Karpas-422 (cell line): ENCODE measurements at regions not wholly inside any gene's neighbourhood (a gene's known extent, or its start where the extent isn't known, plus 50 kb on each side); places are given as distances from the start of the nearest gene placed in this dataset.
"Not testable (repeated sequence)": the region's sequence is repeated elsewhere in the genome, so short reads cannot be mapped to it uniquely, and the experiment has no call there.

Experiments used
- DNase-seq: peaks from one replicate; pipeline ENCODE4 v3.0.0-alpha.2; 2015
- H2AFZ ChIP-seq: fragments of 200-600 bp; sonication (generic); 2 replicates; pipeline ENCODE4 v1.6.1; 2014; ENCODE audit warnings: antibody characterized with exemption, low read length, mixed read lengths
- H3K27ac ChIP-seq: fragments of 200-600 bp; sonication (generic); 2 replicates; pipeline ENCODE4 v1.5.1; 2014; ENCODE audit warnings: mild to moderate bottlenecking, low read length, moderate library complexity
- H3K27me3 ChIP-seq: fragments of 200-600 bp; sonication (generic); 2 replicates; pipeline ENCODE4 v1.6.1; 2014; ENCODE audit warnings: low read length, mixed read lengths
- H3K36me3 ChIP-seq: fragments of 200-600 bp; sonication (generic); 2 replicates; pipeline ENCODE4 v1.6.1; 2014; ENCODE audit warnings: low read length, mixed read lengths; ENCODE audit not compliant: insufficient read depth
- H3K4me1 ChIP-seq: fragments of 200-600 bp; sonication (generic); 2 replicates; pipeline ENCODE4 v1.6.1; 2014; ENCODE audit warnings: mild to moderate bottlenecking, low read length, mixed read lengths
- H3K4me2 ChIP-seq: fragments of 200-600 bp; sonication (generic); 2 replicates; pipeline ENCODE4 v1.6.1; 2014; ENCODE audit warnings: low read length, low read depth, mild to moderate bottlenecking; ENCODE audit not compliant: poor library complexity, severe bottlenecking
- H3K4me3 ChIP-seq: fragments of 200-600 bp; sonication (generic); 2 replicates; pipeline ENCODE4 v1.5.1; 2014; ENCODE audit warnings: mild to moderate bottlenecking, antibody characterized with exemption, low read length, mixed read lengths
- H3K79me2 ChIP-seq: fragments of 200-600 bp; sonication (generic); 2 replicates; pipeline ENCODE4 v1.6.1; 2014; ENCODE audit warnings: mild to moderate bottlenecking, low read length, mixed read lengths
- H3K9ac ChIP-seq: fragments of 200-600 bp; sonication (generic); 2 replicates; pipeline ENCODE4 v1.6.0; 2014; ENCODE audit warnings: low read length
- H3K9me2 ChIP-seq: fragments of 200-600 bp; sonication (generic), shearing (Covaris generic); replicated peaks from 2 replicates; pipeline ENCODE4 v1.6.0; 2014; ENCODE audit warnings: mild to moderate bottlenecking, low read length, moderate library complexity; ENCODE audit not compliant: insufficient read depth
- H3K9me3 ChIP-seq: fragments of 300-700, 200-600 bp; sonication (generic); 2 replicates; pipeline ENCODE4 v1.6.1; 2014; ENCODE audit warnings: low read length, mixed read lengths
- H4K20me1 ChIP-seq: fragments of 200-600 bp; sonication (generic); 2 replicates; pipeline ENCODE4 v1.6.1; 2014; ENCODE audit warnings: mild to moderate bottlenecking, antibody characterized with exemption, low read length, low read depth; ENCODE audit not compliant: insufficient read depth

DNA sequence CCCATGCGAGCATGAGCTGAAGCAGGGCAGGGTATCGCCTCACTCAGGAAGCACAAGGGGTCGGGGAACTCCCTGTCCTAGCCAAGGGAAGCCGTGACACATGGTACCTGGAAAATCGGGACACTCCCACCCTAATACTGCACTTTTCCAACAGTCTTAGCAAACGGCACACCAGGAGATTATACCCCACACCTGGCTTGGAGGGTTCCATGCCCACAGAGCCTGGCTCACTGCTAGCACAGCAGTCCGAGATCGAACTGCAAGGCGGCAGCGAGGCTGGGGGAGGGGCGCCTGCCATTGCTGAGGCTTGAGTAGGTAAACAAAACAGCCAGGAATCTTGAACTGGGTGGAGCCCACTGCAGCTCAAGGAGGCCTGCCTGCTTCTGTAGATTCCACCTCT, 430.7 kb downstream of the ADCYAP1 start:
- not testable (repeated sequence) for H3K27me3 ChIP-seq, H3K9ac ChIP-seq, H4K20me1 ChIP-seq, H3K27ac ChIP-seq, H2AFZ ChIP-seq, H3K9me2 ChIP-seq, H3K4me3 ChIP-seq, H3K4me1 ChIP-seq, H3K9me3 ChIP-seq, H3K4me2 ChIP-seq, H3K79me2 ChIP-seq, DNase-seq, H3K36me3 ChIP-seq

DNA sequence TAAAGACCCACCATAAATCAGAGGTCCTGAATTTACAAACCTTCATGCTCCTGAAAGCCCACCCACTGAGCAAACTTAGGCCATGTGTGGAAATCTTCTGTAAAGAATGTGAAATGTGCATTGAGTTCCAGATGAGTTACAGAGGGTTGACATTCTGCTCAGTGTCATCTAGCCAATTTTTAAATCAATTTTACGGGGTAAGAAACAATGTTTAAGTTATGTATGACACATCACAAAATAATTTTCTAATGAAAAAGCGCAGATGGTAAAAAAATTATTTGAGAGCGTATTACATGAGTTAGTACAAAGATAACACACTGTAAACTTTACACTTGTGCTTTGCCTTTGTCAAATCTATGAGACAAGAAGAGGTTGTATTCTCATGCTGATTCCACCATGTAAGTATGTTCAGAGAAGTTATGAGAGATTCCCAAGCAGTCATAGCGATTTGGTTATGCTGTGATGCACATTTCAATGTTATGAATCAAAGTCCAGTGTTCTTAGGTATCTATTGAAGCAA, 446.3 kb downstream of the ADCYAP1 start:
- H3K9ac ChIP-seq: no peak overlapping the region
- no peaks in the 10 kb centered on the region for H3K36me3 ChIP-seq
- no peak overlapping the region for H3K4me3 ChIP-seq
- no peak overlapping the region for H3K27ac ChIP-seq
- no peaks in the 10 kb centered on the region for H3K79me2 ChIP-seq
- no peaks in the 10 kb centered on the region for H3K9me2 ChIP-seq
- H3K27me3 ChIP-seq: no peaks in the 10 kb centered on the region
- H3K9me3 ChIP-seq: peaks cover 20% of the 10 kb centered on the region; the same call in 1 of the 2 replicates
- no peak overlapping the region for H3K4me2 ChIP-seq
- H4K20me1 ChIP-seq: no peaks in the 10 kb centered on the region
- DNase-seq: no peak
- no peaks in the 10 kb centered on the region for H3K4me1 ChIP-seq
- no peak overlapping the region for H2AFZ ChIP-seq

DNA sequence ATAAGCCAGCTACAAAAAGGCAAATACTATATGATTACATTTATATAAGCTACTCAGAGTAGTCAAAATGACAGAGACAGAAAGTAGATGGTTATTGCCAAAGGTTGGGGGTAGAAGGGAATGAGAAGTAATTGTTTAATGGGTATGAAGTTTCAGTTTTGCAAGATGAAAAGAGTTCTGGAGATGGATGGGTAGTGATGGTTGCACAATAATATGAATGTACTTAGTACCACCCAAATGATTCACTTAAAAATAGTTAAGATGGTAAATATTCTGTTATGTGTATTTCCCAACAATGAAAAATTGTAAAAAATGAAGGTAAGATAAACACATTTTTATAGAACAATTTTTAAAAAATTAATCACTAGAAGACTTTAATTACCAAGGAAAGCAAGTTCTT, 448.4 kb downstream of the ADCYAP1 start:
- Histone ChIP-seq H3K4me2 (no peak overlapping the region), H3K36me3 (no peaks in the 10 kb centered on the region), H2AFZ (no peak overlapping the region), H3K9me3 (peaks cover 25% of the 10 kb centered on the region; the same call in 1 of the 2 replicates), H3K27me3 (no peaks in the 10 kb centered on the region), H3K79me2 (no peaks in the 10 kb centered on the region), H3K9ac (no peak overlapping the region), H3K4me3 (no peak overlapping the region), H3K9me2 (no peaks in the 10 kb centered on the region), H4K20me1 (no peaks in the 10 kb centered on the region), H3K27ac (no peak overlapping the region), H3K4me1 (no peaks in the 10 kb centered on the region)
- no peak for DNase-seq

DNA sequence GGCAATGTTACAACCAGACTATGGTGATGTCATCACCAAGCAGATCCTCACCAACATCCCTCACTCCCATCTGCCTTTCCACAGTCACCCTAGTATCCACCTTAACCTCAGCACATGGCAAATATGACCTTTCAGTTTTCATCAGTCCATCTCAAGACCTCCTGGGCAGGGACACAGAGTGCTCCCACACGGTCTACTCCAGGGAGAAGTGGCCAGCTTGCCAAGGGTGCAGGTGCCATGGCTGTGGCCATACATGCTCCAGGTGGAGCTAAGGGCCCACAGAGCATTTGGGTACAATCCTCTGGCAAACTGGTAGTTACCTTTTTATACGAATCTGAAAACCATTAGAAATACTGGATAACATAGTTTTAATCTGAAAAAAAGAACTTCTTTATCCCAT, 453.1 kb downstream of the ADCYAP1 start:
- no peak overlapping the region for H3K27ac ChIP-seq

DNA sequence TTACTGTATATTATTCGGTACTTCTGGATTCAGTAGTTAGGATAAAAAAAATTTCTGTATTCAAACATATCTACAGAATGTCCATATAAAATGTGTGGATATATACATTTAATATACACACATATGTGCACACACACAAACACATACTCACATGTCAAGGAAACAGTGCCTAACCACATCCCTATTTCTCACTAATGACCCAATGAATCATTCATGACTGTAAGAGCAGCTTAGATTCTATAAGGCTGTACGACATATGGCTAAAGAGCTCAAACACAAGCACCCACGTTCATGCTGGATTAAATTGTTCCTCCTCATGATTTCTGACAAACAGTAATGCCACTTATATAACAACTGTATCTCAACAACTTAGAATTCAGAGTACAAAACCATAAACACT, 457.3 kb downstream of the ADCYAP1 start:
- no peak overlapping the region for H3K4me2 ChIP-seq
- H3K9me3 ChIP-seq: peaks cover 13% of the 10 kb centered on the region
- no peaks in the 10 kb centered on the region for H3K4me1 ChIP-seq
- H3K9me2 ChIP-seq: no peaks in the 10 kb centered on the region
- DNase-seq: no peak
- no peaks in the 10 kb centered on the region for H3K27me3 ChIP-seq
- H3K36me3 ChIP-seq: no peaks in the 10 kb centered on the region
- no peak overlapping the region for H3K27ac ChIP-seq
- H3K4me3 ChIP-seq: no peak overlapping the region
- no peaks in the 10 kb centered on the region for H3K79me2 ChIP-seq
- no peak overlapping the region for H3K9ac ChIP-seq
- no peak overlapping the region for H2AFZ ChIP-seq
- H4K20me1 ChIP-seq: no peaks in the 10 kb centered on the region

More for the DNA sequence above, 453.1 kb downstream of the ADCYAP1 start:
- Histone ChIP-seq H2AFZ (no peak overlapping the region), H3K4me3 (no peak overlapping the region), H3K9me3 (peaks cover 9% of the 10 kb centered on the region; the same call in 1 of the 2 replicates), H3K4me1 (no peaks in the 10 kb centered on the region), H3K4me2 (no peak overlapping the region), H4K20me1 (no peaks in the 10 kb centered on the region), H3K9ac (no peak overlapping the region), H3K36me3 (no peaks in the 10 kb centered on the region), H3K27me3 (no peaks in the 10 kb centered on the region), H3K9me2 (no peaks in the 10 kb centered on the region), H3K79me2 (no peaks in the 10 kb centered on the region)
- no peak for DNase-seq

DNA sequence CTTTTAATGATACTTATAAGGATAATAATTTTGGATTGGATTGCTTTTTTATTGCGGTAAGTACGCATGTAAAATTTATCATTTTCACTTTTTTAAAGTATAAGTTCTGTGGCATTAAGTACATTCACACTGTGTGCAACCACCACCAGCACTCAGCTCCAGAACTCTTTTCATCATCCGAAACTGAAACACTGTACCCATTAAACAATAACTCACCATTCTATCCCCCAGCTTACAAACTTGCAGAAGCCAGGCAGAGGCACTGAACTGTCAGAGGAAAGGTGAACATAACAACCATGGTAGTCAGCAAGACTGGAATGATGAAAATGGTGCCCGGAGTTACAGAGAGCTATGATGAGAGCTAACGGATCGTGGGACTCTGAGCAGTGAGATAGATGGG, 465.9 kb downstream of the ADCYAP1 start:
- H3K27me3 ChIP-seq: no peaks in the 10 kb centered on the region
- no peaks in the 10 kb centered on the region for H3K4me1 ChIP-seq
- no peak overlapping the region for H2AFZ ChIP-seq
- H3K9ac ChIP-seq: no peak overlapping the region
- H3K4me2 ChIP-seq: no peak overlapping the region
- no peak overlapping the region for H3K27ac ChIP-seq
- H4K20me1 ChIP-seq: no peaks in the 10 kb centered on the region
- H3K4me3 ChIP-seq: no peak overlapping the region
- H3K9me3 ChIP-seq: peaks cover 30% of the 10 kb centered on the region
- no peaks in the 10 kb centered on the region for H3K9me2 ChIP-seq
- DNase-seq: no peak
- no peaks in the 10 kb centered on the region for H3K36me3 ChIP-seq
- no peaks in the 10 kb centered on the region for H3K79me2 ChIP-seq

DNA sequence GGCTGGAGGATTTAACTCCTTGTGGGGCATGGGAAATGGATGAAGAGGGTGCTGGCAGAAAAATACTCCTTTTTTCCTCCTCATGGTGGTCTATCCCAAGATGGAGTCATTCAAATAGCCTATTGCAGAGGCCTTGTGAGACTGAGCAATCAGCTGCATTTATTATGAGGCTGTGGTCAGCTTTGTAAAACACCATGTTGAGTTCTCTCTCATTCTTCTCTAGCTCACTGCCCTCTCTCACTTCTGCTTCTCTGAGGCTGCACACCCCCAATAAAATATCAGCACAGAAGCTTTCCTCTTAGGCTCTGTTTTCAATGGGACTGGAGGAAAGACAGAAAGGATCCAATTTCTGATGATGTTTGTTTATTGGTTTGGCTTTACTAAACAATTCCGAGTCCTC, 467.1 kb downstream of the ADCYAP1 start:
- Histone ChIP-seq H3K27ac (no peak overlapping the region), H4K20me1 (no peaks in the 10 kb centered on the region), H3K9me2 (no peaks in the 10 kb centered on the region), H2AFZ (no peak overlapping the region), H3K27me3 (no peaks in the 10 kb centered on the region), H3K9me3 (peaks cover 23% of the 10 kb centered on the region), H3K36me3 (no peaks in the 10 kb centered on the region), H3K4me3 (no peak overlapping the region), H3K79me2 (no peaks in the 10 kb centered on the region), H3K9ac (no peak overlapping the region), H3K4me1 (no peaks in the 10 kb centered on the region), H3K4me2 (no peak overlapping the region)
- DNase-seq: no peak

DNA sequence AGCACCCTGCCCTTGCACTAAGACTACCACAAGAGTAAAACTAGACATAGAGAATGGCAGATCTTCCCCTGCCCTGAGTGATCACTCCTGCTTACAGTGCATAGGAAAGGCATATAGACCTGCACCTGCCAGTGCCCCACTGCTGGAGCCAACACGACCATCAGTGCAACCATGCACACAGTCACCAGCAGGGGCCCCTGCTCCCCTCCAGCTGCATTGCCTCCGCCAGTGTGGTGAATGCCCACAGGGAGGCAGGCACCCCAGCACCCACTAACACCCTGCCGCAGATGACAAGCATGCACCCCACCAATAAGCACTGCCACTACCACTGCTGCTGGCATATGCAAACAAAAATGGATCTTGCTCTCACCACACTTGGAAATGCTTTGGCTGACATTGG, 478.8 kb downstream of the ADCYAP1 start:
- H3K9me3 ChIP-seq: peaks cover 32% of the 10 kb centered on the region
- H3K4me3 ChIP-seq: no peak overlapping the region
- H3K79me2 ChIP-seq: no peaks in the 10 kb centered on the region
- no peaks in the 10 kb centered on the region for H4K20me1 ChIP-seq
- H3K4me1 ChIP-seq: no peaks in the 10 kb centered on the region
- no peak for DNase-seq
- no peaks in the 10 kb centered on the region for H3K9me2 ChIP-seq
- no peak overlapping the region for H3K4me2 ChIP-seq
- H3K36me3 ChIP-seq: no peaks in the 10 kb centered on the region
- H3K9ac ChIP-seq: no peak overlapping the region
- no peak overlapping the region for H2AFZ ChIP-seq
- H3K27ac ChIP-seq: no peak overlapping the region
- no peaks in the 10 kb centered on the region for H3K27me3 ChIP-seq

DNA sequence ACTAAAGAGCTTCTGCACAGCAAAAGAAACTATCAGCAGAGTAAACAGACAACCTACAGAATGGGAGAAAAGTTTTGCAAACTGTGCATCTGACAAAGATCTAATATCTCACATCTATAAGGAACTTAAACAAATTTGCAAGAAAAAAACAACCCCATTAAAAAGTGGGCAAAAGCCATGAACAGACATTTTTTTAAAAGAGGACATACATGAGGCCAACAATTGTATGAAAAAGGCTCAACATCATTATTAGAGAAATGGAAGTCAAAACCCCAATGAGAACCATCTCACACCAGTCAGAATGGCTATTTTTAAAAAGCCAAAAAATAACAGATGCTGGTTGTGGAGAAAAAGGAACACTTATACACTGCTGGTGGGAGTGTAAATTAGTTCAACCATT, 483.8 kb downstream of the ADCYAP1 start:
- H3K36me3 ChIP-seq, DNase-seq, H4K20me1 ChIP-seq: not testable (repeated sequence)

More for the DNA sequence above, 483.8 kb downstream of the ADCYAP1 start:
- peaks cover 24% of the 10 kb centered on the region for H3K9me3 ChIP-seq
- not testable (repeated sequence) for H3K27ac ChIP-seq, H3K79me2 ChIP-seq, H3K4me2 ChIP-seq, H2AFZ ChIP-seq, H3K27me3 ChIP-seq, H3K9ac ChIP-seq, H3K4me1 ChIP-seq, H3K4me3 ChIP-seq, H3K9me2 ChIP-seq
